ENCODE measurements at regions not wholly inside any gene's neighbourhood (a gene's known extent, or its start where the extent isn't known, plus 50 kb on each side); places are given as distances from the start of the nearest gene placed in this dataset.
"Not testable (repeated sequence)": the region's sequence is repeated elsewhere in the genome, so short reads cannot be mapped to it uniquely, and the experiment has no call there.

DNA sequence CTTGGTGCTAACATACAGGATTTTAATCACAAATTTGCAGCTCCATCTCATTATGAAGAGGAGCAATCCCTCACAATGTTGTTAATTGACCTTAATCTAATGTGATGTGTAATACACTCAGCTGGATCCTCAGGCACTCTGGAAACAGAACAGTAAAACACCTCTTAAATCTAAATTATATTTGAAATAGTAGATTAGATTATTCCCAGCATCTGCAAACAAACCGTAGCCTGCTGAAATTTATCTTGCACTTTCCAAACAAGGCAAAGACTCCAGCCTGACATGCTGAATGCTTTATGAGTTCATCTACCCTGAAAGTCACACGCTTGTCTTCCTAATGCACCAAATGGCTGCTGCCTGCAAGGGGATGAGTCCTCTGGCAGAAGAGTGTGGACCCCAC, 402.3 kb upstream of the GYPC start:
- DNase-seq: no peak
- intact Hi-C loops (cut with DNase I): no loop called here

DNA sequence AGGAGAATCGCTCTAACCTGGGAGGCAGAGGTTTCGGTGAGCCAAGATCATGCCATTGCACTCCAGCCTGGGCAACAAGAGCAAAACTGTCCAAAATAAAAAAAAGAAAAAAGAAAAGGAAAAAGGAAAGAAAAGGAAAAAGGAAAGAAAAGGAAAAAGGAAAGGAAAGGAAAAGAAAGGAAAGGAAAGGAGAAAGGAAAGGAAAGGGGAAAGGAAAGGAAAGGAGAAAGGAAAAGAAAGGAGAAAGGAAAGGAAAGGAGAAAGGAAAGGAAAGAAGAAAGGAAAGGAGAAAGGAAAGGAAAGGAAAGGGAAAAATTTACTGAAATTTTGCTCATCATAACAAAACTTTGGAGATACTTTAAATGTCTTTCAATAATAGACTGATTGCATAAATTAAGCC, 391.3 kb upstream of the GYPC start:
- intact Hi-C loops (cut with DNase I): no loop called here
- no peak for DNase-seq

DNA sequence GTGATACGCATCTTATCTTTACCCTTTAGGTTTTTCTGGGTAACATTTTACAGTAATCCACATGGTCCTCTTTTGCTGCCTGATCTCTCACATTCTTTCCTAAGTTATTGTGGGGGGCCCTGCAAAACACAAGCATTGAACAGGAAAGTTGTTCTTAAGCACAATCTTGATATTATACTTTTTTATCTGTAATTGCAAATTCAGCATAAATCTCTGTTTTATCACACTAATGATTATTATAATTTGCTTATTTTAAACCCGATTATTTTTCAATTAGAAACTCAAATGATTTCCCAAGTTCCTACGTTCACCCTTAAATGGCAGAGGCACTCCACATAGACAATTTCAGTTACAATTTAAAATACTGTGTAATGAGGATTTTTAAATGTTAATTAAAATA, 386.0 kb upstream of the GYPC start:
- DNase-seq: no peak
- intact Hi-C loops (cut with DNase I): no loop called here

DNA sequence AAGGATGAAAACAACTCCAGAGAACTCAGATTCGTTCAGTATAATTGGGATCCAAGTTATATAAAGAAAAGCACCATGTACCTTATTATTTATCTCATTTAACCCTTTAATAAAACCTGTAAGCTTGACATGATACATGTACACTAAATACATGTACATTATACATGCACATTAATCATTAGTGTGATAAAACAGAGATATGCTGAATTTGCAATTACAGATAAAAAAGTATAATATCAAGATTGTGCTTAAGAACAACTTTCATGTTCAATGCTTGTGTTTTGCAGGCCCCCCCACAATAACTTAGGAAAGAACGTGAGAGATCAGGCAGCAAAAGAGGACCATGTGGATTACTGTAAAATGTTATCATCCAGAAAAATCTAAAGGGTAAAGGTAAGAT, 385.4 kb upstream of the GYPC start:
- no peak for DNase-seq
- intact Hi-C loops (cut with DNase I): no loop called here

DNA sequence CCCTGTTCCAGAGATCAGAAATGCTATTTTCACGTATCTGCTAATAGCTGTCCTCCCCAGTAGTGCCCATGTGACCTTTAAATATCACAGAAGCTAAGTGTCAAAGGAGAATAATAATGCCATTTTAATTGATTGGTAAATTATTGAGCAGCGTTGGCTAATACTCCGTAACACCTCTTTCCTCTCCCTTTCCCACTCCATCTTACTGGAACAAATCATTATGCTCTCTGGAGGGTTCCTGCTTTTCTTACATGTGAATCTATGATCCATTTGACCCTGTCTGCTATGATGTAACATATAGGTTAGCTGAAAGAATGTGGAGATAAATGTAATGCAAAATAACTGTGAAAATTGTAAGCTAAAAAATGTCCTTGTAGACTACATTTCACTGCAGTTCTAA, 383.6 kb upstream of the GYPC start:
- intact Hi-C loops (cut with DNase I): no loop called here
- DNase-seq: no peak

DNA sequence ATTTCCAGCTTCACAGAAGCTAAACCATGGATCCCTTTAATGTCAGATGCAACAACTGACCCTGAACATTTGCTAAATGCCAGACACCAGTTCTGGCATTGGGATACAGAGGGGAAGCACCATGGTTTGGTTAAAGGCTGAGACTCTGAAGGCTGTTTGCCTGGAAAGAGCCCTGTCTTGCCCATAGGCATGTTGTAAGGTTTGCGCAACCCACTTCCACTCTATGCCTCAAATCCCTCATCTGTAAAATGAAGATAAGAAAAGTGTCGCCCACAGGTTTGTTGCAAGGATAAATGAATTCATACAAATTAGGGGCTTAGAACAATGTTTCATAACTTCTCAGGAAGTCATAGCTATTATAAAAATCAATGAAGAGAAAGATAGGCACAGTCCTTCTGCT, 380.9 kb upstream of the GYPC start:
- intact Hi-C loops (cut with DNase I): no loop called here
- DNase-seq: no peak

DNA sequence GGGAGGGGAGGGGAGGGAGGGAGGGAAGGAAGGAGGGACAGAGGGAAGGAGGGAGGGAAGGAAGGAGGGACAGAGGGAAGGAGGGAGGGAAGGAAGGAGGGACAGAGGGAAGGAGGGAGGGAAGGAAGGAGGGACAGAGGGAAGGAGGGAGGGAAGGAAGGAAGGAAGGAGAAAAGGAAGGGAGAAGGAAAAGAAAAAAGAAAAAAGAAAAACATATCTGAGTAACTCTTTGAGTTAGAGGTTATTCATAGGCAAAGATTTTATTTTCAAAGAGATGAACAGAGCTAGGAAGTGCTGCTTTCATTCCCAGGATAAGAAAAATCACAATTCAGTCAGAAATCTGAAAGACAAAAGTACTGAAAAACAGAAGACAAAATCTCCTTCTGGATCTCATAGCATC, 379.7 kb upstream of the GYPC start:
- intact Hi-C loops (cut with DNase I); DNase-seq: not testable (repeated sequence)

DNA sequence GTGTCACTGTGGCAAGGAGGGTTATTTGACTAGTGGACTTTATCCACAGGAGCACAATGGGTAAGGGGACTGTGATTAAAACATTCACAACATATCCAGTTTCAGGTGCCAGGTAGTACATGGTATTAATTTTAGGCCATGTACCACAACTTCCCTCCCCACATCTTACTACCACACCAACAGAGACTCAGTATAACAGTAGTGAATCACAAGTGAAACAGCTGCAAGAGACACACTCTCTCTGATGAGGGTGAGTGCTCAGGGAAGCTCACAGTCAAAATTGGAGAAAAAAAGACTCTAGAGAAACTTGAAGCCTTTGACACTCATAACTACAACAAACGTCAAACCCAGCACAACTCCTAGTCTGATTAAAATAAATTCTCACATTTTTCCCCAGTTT, 367.6 kb upstream of the GYPC start:
- DNase-seq: no peak
- intact Hi-C loops (cut with DNase I): no loop called here

DNA sequence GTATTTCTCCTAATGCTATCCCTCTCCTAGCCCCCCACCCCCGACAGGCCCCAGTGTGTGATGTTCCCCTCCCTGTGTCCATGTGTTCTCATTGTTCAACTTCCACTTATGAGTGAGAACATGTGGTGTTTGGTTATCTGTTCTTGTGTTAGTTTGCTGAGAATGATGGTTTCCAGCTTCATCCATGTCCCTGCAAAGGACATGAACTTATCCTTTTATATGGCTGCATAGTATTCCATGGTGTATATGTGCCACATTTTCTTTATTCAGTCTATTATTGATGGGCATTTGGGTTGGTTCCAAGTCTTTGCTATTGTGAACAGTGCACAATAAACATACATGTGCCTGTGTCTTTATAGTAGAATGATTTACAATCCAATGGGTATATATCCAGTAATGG, 362.0 kb upstream of the GYPC start:
- intact Hi-C loops (cut with DNase I); DNase-seq: not testable (repeated sequence)

DNA sequence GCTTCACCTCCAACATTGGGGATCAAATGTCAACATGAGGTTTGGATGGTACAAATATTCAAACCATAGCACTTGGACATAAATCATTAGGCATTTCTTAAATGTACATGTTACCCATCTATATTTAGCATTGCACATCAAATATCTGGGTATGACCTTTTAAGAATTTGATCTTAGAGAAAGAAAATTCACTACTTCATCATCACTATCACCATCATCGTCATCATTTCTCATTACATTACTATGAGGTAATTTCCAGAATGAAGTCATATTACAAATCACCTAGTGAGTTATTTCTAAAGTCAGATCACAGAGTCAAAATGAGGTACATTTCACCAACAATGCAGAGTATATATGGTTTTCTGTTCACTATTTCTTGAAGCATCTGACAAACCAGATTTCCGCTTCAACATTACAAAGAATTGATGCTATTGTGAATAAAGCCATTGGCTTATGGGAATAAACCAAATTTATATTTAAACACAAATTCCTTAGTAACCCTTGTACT, 356.4 kb upstream of the GYPC start:
- intact Hi-C loops (cut with DNase I): no loop called here
- no peak for DNase-seq

DNA sequence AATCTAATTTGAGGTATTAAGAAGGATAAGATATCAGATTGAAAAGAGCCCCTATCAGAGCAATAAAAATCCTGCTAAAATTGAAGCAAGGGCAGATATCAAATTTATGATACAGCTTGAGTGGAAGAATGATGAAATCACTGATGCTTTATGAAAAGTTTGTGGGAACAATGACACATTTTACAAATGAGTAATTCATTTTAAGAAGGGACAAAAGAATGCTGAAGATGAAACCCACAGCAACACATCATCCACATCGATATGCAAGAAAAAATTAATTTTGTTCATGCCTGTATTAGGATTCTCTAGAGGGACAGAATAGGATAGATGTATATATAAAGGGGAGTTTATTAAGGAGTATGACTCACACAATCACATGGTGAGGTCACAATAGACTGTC, 355.6 kb upstream of the GYPC start:
- no peak for DNase-seq
- intact Hi-C loops (cut with DNase I): no loop called here

DNA sequence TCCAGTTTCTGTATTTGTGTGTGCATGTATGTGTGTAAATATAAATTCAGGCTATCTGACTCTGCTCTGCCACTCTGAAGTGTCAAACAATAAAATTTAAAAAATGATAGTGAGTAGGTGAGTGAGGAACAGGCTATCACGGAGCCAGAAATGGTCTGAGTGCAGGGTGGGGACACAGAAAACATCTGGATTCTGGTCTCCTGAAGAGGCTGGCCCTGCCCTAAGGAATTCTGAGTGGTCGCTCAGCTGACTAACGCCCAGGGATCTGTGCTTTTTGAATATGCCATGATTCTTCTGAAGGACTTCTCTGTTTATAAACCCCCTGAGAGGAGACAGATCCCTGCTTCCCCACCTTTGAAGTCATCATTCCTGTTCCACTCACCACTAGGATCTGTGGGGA, 353.9 kb upstream of the GYPC start:
- intact Hi-C loops (cut with DNase I): no loop called here
- no peak for DNase-seq

DNA sequence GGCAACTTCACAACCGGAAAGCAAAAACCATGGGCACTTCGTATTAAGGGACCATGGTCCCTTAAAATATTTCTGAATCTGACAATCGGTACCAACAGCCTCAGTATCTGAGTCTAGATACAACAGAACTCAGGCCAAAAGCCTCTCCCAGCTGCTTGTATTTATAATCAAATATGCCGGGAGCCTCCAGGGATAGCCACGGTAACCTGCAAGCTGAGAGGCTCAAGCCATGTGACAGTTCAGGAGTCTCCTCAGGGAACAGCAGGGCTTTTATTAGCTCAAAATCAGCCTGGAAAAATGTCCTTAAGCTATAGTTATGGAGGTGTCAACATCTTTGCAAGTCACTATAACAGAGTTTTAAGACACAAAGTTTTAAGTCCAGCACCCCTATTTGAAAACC, 352.8 kb upstream of the GYPC start:
- DNase-seq: no peak
- intact Hi-C loops (cut with DNase I): no loop called here

DNA sequence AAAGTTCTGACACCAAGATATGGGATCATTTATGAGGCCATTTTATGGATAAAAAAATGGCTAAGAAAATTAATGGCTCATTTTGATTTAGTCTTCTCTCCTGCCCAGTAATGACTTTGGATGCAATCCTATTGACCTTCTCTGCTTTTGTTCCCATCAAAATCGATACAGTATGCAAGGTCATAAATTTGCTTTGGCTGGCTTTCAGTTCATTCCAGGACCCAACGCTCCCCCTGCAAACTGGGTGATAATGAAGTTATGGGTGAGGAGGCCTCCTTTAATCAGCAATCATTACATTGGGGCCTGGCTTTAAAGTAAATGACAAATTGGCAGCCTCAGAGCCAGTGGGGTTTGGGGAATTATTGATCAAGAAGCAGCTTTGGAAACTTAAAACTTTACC, 351.8 kb upstream of the GYPC start:
- intact Hi-C loops (cut with DNase I): no loop called here
- no peak for DNase-seq

DNA sequence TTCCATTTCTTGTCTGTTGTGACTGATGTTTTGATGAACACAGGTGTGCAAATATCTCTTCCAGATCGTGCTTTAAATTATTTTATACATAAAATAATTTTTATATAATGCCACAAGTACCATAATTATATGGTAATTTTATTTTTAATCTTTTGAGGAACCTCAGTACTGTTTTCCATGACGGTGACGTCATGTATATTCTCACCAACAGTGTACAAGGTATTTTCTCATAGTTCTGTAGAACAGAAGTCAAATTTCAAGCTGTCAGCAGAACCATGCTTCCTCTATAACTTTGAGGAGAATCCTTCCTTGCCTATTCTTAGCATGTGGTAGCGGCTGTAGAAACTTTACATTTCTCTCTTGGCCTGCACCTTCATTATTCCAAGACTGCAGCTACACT, 349.4 kb upstream of the GYPC start:
- no peak for DNase-seq
- intact Hi-C loops (cut with DNase I): no loop called here

DNA sequence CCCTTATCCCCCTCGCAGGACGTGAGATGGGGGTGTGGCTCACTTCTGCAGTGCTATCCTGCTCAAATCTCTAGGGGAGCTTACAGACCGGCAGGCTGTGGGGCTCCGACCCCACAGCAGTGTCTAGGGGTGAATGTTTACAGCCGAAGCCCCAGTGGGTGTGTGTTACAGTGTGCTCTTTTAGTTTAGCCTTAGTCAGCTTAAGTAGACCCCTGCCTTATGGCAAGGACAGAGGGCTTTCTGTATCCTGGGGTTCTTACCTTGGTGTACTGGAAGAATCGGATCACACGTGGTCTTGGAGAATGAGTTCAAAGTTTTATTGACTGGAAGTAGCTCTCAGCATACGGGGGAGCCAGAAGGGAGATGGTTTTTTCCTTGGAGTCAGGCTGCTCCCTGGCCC, 348.2 kb upstream of the GYPC start:
- intact Hi-C loops (cut with DNase I): no loop called here
- no peak for DNase-seq

DNA sequence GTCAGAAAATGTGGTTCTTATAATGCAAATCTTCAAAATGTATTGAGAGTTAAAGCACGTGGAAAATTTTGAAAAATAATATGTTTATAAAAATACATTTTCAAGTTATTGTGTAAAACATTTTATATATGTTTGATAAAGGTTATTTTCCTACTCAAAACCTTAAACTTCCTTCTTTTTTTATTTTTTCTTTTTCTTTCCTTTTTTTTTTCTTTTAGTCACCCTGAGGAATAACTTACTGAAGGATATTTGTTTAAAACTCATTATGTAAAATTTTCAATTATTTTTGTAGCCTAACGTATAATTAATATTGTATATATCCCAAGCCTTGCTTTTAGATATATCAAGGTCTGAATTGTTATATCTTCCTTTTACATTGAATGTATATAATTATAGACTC, 346.8 kb upstream of the GYPC start:
- intact Hi-C loops (cut with DNase I): no loop called here
- DNase-seq: no peak

DNA sequence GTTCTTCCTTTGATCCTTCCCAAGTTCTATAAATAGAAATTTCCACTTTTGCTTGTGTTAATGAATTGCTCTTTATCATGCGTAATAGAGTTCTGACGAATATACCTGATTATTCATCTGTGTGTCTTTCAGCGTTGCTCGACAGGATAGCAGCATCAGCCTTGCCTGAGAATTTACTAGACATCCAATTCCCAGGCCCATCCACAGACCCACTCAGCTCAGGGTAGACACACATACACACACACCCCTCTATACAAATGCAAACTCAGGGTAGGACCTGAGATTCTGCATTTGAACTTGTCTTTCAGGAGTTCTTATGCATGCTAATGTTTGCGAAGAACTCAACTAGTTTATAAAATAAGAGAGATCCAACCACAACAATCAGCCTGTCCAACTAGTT, 343.4 kb upstream of the GYPC start:
- DNase-seq: no peak
- intact Hi-C loops (cut with DNase I): no loop called here

DNA sequence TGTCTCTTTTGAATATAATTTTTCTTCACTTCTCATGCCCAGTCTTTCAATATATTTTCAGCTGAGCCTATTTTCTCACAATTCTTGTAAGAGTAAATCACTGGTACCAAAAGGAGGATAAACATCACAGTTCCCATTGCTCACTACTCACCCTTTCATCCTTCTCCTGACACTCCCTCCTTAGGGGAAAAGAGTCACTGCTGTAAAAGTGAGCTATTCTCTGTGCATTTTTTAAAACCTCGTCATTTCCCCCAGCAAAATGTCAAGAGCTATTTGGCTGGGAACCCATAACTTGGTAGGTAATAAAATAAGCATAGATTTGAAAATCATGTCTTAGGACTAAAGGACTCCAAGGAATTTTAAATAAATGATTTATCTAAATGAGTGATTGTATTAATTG, 340.1 kb upstream of the GYPC start:
- intact Hi-C loops (cut with DNase I): no loop called here
- no peak for DNase-seq

DNA sequence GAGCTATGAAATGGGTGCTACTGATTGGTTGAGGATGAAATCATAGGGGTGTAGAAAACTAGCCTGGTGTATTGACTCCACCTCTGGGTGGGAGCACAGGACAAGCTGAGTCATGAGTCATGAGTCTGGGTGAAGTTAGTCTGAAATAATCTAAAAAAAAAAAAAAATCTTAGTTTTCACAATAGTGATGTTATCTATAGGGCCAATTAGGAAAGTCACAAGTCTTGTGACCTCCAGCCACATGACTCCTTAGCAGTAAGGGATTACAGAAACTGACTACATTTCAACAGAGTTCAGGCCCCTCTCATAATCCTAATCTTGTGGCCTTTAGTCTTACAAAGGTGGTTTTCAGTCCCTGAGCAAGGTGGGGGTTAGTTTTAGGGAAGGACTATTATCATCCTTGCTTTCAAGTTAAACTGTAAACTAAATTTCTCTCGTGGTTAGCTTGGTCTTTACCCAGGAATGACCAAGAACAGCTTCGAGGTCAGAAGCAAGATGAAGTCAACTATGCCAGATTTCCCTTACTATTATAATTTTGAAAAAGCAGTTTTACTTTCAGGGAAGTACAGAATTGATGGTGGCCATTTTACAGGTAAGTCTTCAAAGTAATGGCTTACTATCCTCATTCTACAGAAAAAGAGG, 338.0 kb upstream of the GYPC start:
- DNase-seq: no peak
- intact Hi-C loops (cut with DNase I): no loop called here

DNA sequence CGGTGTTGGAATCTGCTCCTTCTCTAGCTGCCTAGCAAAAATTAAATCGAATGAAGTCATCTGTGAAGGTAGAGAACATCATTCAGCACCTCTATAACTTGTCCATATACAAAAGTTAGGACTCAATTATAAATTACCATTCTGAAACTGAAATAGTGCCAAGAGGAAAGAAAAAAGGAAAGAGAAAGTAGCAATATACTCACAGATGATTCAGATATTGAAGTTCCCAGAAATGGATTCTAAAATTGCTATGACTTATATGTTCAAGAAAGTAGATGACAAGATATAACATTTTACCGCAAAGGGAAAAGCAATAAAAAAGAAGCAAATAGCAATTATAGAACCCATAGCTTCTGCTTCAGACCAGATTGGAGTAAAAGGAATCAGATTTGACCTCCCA, 333.6 kb upstream of the GYPC start:
- intact Hi-C loops (cut with DNase I): no loop called here
- DNase-seq: no peak

DNA sequence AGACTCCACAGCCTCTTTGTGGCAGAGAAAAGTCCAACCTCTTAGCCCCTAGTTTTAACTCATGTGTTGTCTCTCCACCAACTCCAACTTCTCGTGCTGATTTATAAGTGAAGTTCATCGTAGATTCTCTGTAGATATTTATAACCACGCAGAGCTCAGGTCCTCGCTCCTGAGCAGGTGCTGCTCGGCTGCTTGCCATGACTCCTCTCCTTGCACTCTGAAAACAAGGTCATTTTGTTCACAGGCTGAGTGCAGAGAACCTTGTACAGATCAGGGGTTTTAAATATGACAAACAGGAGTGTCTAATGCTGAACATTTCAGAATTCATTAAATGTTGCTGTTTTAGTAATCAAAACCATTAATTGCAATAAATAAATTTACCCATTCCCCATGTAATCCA, 330.8 kb upstream of the GYPC start:
- no peak for DNase-seq
- intact Hi-C loops (cut with DNase I): no loop called here

DNA sequence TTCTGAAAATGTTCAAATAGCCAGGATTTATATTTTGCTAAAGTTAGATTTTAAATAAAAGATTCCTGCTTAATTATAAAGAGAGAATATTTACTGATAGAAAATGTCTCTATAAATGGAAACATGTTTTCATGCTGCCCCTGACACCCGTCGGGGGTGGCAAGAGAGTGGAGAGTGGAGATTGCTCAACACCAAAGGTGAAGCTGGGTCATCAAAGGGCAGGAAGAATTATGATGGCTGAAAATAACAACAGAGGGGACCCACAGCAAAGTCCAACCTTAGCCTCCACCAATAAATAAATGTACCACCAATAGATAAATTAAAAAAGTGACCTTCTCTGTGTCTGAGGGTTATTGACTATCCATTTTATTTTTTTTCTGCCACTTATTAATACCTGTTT, 326.8 kb upstream of the GYPC start:
- no peak for DNase-seq
- intact Hi-C loops (cut with DNase I): no loop called here
